ENCODE measurements at regions not wholly inside any gene's neighbourhood (a gene's known extent, or its start where the extent isn't known, plus 50 kb on each side); places are given as distances from the start of the nearest gene placed in this dataset.

- no peak for TF ChIP-seq PBX3 (IDR thresholded peaks at IDR 0.05; ENCODE audit: insufficient replicate concordance, low read depth, low read length)
- TF ChIP-seq BCLAF1 (IDR thresholded peaks at IDR 0.05): no peak
- no peak for TF ChIP-seq ETV6 (conservative IDR thresholded peaks at IDR 0.05 in 1 of 2, IDR thresholded peaks at IDR 0.05 in 1 of 2; ENCODE audit: borderline replicate concordance in 1 of 2, low read depth in 1 of 2)
- no peak for TF ChIP-seq CTCF (IDR thresholded peaks at IDR 0.05 in 2 of 3, conservative IDR thresholded peaks at IDR 0.05 in 1 of 3; ENCODE audit: control insufficient read depth in 2 of 3, extremely low read depth in 1 of 3, insufficient read depth in 1 of 3, low read depth in 3 of 3, low read length in 3 of 3)
- no peak for TF ChIP-seq MAX (IDR thresholded peaks at IDR 0.05; ENCODE audit: low read depth, low read length)
- TF ChIP-seq BACH1 (IDR thresholded peaks at IDR 0.05; ENCODE audit: borderline replicate concordance): no peak
- TF ChIP-seq YBX1 (IDR thresholded peaks at IDR 0.05): no peak
Observed at GRCh38 chr3:148315756-148316155, 381.9 kb upstream of the AGTR1 start.
